RWPE2 (cell line): ENCODE measurements at regions not wholly inside any gene's neighbourhood (a gene's known extent, or its start where the extent isn't known, plus 50 kb on each side); places are given as distances from the start of the nearest gene placed in this dataset.

Experiments used
- ATAC-seq: fragments of 200-7000 bp; cut with Tn5 transposase; 3 replicates; pipeline ENCODE4 v1.9.1; 2021; ENCODE audit warnings: low read depth
- DNase-seq: peaks from one replicate; pipeline ENCODE4 v3.0.0-alpha.2; 2020; ENCODE audit warnings: low spot score
- H3K27ac ChIP-seq: fragments of 450-650 bp; 2 replicates; pipeline ENCODE4 v1.5.1; 2017; ENCODE audit warnings: mild to moderate bottlenecking; ENCODE audit not compliant: poor library complexity, severe bottlenecking
- H3K27me3 ChIP-seq: fragments of 250-450 bp; sonication (Bioruptor Pico); 2 replicates; pipeline ENCODE4 v1.5.1; 2021; ENCODE audit warnings: mild to moderate bottlenecking, moderate library complexity; ENCODE audit not compliant: insufficient read depth, poor library complexity, severe bottlenecking
- H3K36me3 ChIP-seq: fragments of 250-450 bp; sonication (Bioruptor Pico); 2 replicates; pipeline ENCODE4 v1.5.1; 2020; ENCODE audit warnings: low read depth, mild to moderate bottlenecking, moderate library complexity
- H3K4me1 ChIP-seq: fragments of 250-450 bp; sonication (Bioruptor Pico); 2 replicates; pipeline ENCODE4 v1.5.1; 2021; ENCODE audit warnings: mild to moderate bottlenecking, moderate library complexity; ENCODE audit not compliant: insufficient read depth, poor library complexity, severe bottlenecking
- H3K4me3 ChIP-seq: fragments of 250-450 bp; sonication (Bioruptor Pico); 2 replicates; pipeline ENCODE4 v1.5.1; 2021; ENCODE audit warnings: mild to moderate bottlenecking, moderate library complexity; ENCODE audit not compliant: severe bottlenecking
- H3K9me3 ChIP-seq: fragments of 250-450 bp; sonication (Bioruptor Pico); 2 replicates; pipeline ENCODE4 v1.5.1; 2021; ENCODE audit warnings: mild to moderate bottlenecking, moderate library complexity; ENCODE audit not compliant: severe bottlenecking
- TF ChIP-seq, protein P1 (sequence below): fragments of 450-650 bp; IDR thresholded peaks from one replicate; pipeline ENCODE4 v1.5.1; 2017; ENCODE audit warnings: mild to moderate bottlenecking, moderate library complexity; ENCODE audit not compliant: poor library complexity, severe bottlenecking

DNA sequence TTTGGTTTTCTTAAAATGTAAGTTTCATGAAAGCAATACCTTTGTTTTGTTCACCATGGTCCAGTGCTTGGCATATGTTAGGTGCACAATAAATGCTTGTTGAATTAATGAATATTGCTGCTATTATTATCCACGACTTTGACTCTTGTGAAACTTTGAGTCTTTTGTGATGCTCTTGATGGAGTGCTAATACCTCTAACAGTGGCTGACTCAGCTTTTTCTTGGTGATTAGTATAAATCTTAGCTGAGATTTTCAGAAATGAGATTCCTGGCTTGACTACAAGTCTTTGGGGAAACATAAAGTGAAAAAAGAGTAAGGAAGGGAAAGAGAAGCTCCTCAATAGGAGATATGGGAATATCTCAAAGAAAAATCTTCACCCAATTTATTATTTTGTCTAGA, 375.2 kb upstream of the RPS6KA3 start:
- TF ChIP-seq, protein P1, sequence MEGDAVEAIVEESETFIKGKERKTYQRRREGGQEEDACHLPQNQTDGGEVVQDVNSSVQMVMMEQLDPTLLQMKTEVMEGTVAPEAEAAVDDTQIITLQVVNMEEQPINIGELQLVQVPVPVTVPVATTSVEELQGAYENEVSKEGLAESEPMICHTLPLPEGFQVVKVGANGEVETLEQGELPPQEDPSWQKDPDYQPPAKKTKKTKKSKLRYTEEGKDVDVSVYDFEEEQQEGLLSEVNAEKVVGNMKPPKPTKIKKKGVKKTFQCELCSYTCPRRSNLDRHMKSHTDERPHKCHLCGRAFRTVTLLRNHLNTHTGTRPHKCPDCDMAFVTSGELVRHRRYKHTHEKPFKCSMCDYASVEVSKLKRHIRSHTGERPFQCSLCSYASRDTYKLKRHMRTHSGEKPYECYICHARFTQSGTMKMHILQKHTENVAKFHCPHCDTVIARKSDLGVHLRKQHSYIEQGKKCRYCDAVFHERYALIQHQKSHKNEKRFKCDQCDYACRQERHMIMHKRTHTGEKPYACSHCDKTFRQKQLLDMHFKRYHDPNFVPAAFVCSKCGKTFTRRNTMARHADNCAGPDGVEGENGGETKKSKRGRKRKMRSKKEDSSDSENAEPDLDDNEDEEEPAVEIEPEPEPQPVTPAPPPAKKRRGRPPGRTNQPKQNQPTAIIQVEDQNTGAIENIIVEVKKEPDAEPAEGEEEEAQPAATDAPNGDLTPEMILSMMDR, result no peak
- no peak for DNase-seq
- Histone ChIP-seq H3K27ac (no peak overlapping the region), H3K4me3 (no peak overlapping the region), H3K36me3 (no peaks in the 10 kb centered on the region), H3K27me3 (no peaks in the 10 kb centered on the region), H3K4me1 (no peaks in the 10 kb centered on the region), H3K9me3 (no peaks in the 10 kb centered on the region)
- no peak for ATAC-seq

DNA sequence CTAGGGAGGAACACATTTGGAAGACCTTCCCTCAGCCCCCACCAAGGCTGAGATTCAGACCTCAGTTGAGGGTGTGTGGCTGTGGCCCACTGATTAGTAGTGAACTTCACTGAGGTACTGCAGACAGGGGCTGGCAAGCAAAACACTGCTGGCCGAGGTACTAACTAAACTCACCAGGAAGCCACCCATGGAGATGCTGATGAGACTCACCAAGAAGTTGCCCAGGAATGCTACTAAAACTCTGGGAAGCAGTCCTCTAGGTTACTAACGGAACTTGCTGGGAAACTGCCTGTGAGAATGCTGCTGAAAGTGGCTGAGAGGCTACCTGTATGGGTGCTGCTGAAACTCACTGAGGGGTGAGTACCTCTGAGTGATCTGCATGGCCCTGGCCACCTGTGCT, 372.4 kb upstream of the RPS6KA3 start:
- H3K9me3 ChIP-seq, result no peaks in the 10 kb centered on the region
- H3K4me3 ChIP-seq, result no peak overlapping the region
- ATAC-seq (no peak), DNase-seq (no peak)
- no peaks in the 10 kb centered on the region for H3K27me3 ChIP-seq
- TF ChIP-seq, protein P1, result no peak
- no peak overlapping the region for H3K27ac ChIP-seq
- no peaks in the 10 kb centered on the region for H3K4me1 ChIP-seq
- H3K36me3 ChIP-seq, result no peaks in the 10 kb centered on the region

DNA sequence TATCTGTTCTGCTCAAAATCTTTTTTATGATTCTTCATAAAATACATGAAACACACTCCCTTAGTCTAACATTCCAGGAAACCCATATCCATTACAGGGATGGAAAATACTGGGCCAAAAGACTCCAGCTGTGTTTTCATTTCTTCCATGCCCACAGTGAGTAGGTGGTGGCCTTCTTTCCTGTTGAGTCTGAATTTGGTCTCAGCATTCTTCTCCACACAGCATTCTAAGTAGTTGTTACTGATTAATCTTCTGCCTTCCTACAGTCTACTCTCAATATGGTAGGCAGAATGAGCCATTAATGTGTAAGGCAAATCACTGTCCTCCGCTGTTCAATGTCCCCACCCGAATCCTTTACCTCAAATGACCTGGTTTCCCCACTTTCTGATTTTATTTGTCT, 370.6 kb upstream of the RPS6KA3 start:
- ATAC-seq (no peak), DNase-seq (no peak)
- Histone ChIP-seq H3K9me3 (no peaks in the 10 kb centered on the region), H3K27me3 (no peaks in the 10 kb centered on the region), H3K27ac (no peak overlapping the region), H3K4me3 (no peak overlapping the region), H3K4me1 (no peaks in the 10 kb centered on the region), H3K36me3 (no peaks in the 10 kb centered on the region)
- TF ChIP-seq, protein P1, result no peak

GRCh38 chrX:20633451-20633850, 366.7 kb upstream of the RPS6KA3 start:
- Histone ChIP-seq H3K27ac (no peak overlapping the region), H3K4me1 (no peaks in the 10 kb centered on the region), H3K4me3 (no peak overlapping the region), H3K36me3 (no peaks in the 10 kb centered on the region), H3K27me3 (no peaks in the 10 kb centered on the region), H3K9me3 (no peaks in the 10 kb centered on the region)
- TF ChIP-seq, protein P1, result no peak
- DNase-seq, result no peak
- no peak for ATAC-seq

DNA sequence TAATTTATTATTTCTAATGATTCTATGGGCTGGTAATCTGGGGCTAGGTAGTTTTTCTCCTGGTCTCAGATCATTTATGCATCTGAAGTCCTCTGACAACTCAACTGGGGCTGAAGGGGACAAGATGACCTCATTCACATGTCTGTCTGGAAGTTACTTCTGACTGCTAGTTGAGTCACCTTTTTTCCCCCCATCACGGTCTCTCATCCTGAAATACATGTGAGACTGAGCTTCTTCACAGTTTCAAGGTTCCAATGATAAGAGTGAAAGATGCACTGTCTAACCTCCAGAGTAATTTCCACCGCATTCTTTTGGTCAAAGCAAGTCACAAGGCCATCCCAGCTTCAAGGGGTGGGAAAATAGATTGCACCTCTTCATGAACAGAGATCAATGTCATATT, 356.7 kb upstream of the RPS6KA3 start:
- no peaks in the 10 kb centered on the region for H3K4me1 ChIP-seq
- H3K9me3 ChIP-seq, result no peaks in the 10 kb centered on the region
- no peak for ATAC-seq
- no peak for DNase-seq
- H3K4me3 ChIP-seq, result no peak overlapping the region
- H3K27ac ChIP-seq, result no peak overlapping the region
- H3K27me3 ChIP-seq, result no peaks in the 10 kb centered on the region
- no peaks in the 10 kb centered on the region for H3K36me3 ChIP-seq
- TF ChIP-seq, protein P1, result no peak
